ENCODE measurements at regions not wholly inside any gene's neighbourhood (a gene's known extent, or its start where the extent isn't known, plus 50 kb on each side); places are given as distances from the start of the nearest gene placed in this dataset.

- 90 to 91% methylated on average over 3 to 4 of the region's 4 CpGs for WGBS, 2 experiments (ENCODE audit: insufficient coverage in 1 of 2, insufficient read length in 1 of 2)
- H3K9me3 ChIP-seq (ENCODE audit: control insufficient read depth, low read length), result no peaks in the 10 kb centered on the region
- Mint-ChIP-seq H3K27ac (peak overlapping the region; percentile 91), H3K4me1 (peaks cover 57% of the 10 kb centered on the region), H3K4me3 (no peak overlapping the region), H3K36me3 (ENCODE audit: low read depth) (peaks cover 6% of the 10 kb centered on the region), H3K27me3 (ENCODE audit: insufficient read depth) (peaks cover 2% of the 10 kb centered on the region), H3K9me3 (peaks cover 15% of the 10 kb centered on the region)
- no peak for DNase-seq
- H3K4me3 ChIP-seq (ENCODE audit: low read length), result no peak overlapping the region
- H3K4me1 ChIP-seq (ENCODE audit: control insufficient read depth, insufficient read depth, low read length), result peaks cover 16% of the 10 kb centered on the region
- no peaks in the 10 kb centered on the region for H3K27me3 ChIP-seq (ENCODE audit: control insufficient read depth, insufficient read depth, low read length, poor library complexity, severe bottlenecking)
- TF ChIP-seq CTCF (conservative IDR thresholded peaks at IDR 0.05), result no peak
- peak overlapping the region; percentile 2 for H3K27ac ChIP-seq (ENCODE audit: low read depth, low read length)
- no peak overlapping the region for H3K9ac ChIP-seq (ENCODE audit: extremely low read depth, low read length, poor library complexity, severe bottlenecking)
- no peaks in the 10 kb centered on the region for H3K36me3 ChIP-seq (ENCODE audit: control insufficient read depth, insufficient read depth, low read length)
Measured at GRCh38 chr4:86542319-86543027, 51.6 kb upstream of the PTPN13 start.

- H3K9me3 Mint-ChIP-seq, result peaks cover 21% of the 10 kb centered on the region
- WGBS, 2 experiments (ENCODE audit: insufficient coverage in 1 of 2, insufficient read length in 1 of 2), result 86 to 100% methylated on average over 2 to 3 of the region's 3 CpGs
- TF ChIP-seq CTCF (conservative IDR thresholded peaks at IDR 0.05), result no peak
- no peak for DNase-seq
- H3K4me1 ChIP-seq (ENCODE audit: control insufficient read depth, insufficient read depth, low read length), result peaks cover 16% of the 10 kb centered on the region
- H3K4me1 Mint-ChIP-seq, result peaks cover 57% of the 10 kb centered on the region
- peak overlapping the region; percentile 48 for H3K9ac ChIP-seq (ENCODE audit: extremely low read depth, low read length, poor library complexity, severe bottlenecking)
- H3K27ac Mint-ChIP-seq, result peak overlapping the region; percentile 91
- H3K27me3 ChIP-seq (ENCODE audit: control insufficient read depth, insufficient read depth, low read length, poor library complexity, severe bottlenecking), result no peaks in the 10 kb centered on the region
- no peaks in the 10 kb centered on the region for H3K36me3 ChIP-seq (ENCODE audit: control insufficient read depth, insufficient read depth, low read length)
- H3K36me3 Mint-ChIP-seq (ENCODE audit: low read depth), result peaks cover 10% of the 10 kb centered on the region
- peaks cover 4% of the 10 kb centered on the region for H3K27me3 Mint-ChIP-seq (ENCODE audit: insufficient read depth)
- no peak overlapping the region for H3K27ac ChIP-seq (ENCODE audit: low read depth, low read length)
- H3K4me3 ChIP-seq (ENCODE audit: low read length), result peak overlapping the region; percentile 1
- H3K4me3 Mint-ChIP-seq, result no peak overlapping the region
- no peaks in the 10 kb centered on the region for H3K9me3 ChIP-seq (ENCODE audit: control insufficient read depth, low read length)
Measured at GRCh38 chr4:86543080-86543479, 51.0 kb upstream of the PTPN13 start.

- H3K9me3 ChIP-seq (ENCODE audit: control insufficient read depth, low read length), result no peaks in the 10 kb centered on the region
- peak overlapping the region; percentile 42 for H3K27ac ChIP-seq (ENCODE audit: low read depth, low read length)
Measured at GRCh38 chr4:86543560-86544309, 50.4 kb upstream of the PTPN13 start.

More at GRCh38 chr4:86543560-86544309, 50.4 kb upstream of the PTPN13 start:
- Mint-ChIP-seq H3K36me3 (ENCODE audit: low read depth) (peaks cover 8% of the 10 kb centered on the region), H3K27ac (peak overlapping the region; percentile 91), H3K4me1 (peaks cover 57% of the 10 kb centered on the region), H3K27me3 (ENCODE audit: insufficient read depth) (peaks cover 4% of the 10 kb centered on the region), H3K4me3 (peak overlapping the region; percentile 5), H3K9me3 (peaks cover 21% of the 10 kb centered on the region)
- 40% methylated on average over 2 of the region's 2 CpGs; no CpG with 5 or more reads in 1 of the 2 experiments for WGBS, 2 experiments (ENCODE audit: insufficient coverage in 1 of 2, insufficient read length in 1 of 2)
- Histone ChIP-seq H3K36me3 (ENCODE audit: control insufficient read depth, insufficient read depth, low read length) (no peaks in the 10 kb centered on the region), H3K4me3 (ENCODE audit: low read length) (peak overlapping the region; percentile 1), H3K9ac (ENCODE audit: extremely low read depth, low read length, poor library complexity, severe bottlenecking) (peak overlapping the region; percentile 48), H3K4me1 (ENCODE audit: control insufficient read depth, insufficient read depth, low read length) (peaks cover 16% of the 10 kb centered on the region), H3K27me3 (ENCODE audit: control insufficient read depth, insufficient read depth, low read length, poor library complexity, severe bottlenecking) (no peaks in the 10 kb centered on the region)
- no peak for TF ChIP-seq CTCF (conservative IDR thresholded peaks at IDR 0.05)
- no peak for DNase-seq
